Mesenchymal stem cell (in vitro differentiated cells and primary cell): ENCODE measurements at regions not wholly inside any gene's neighbourhood (a gene's known extent, or its start where the extent isn't known, plus 50 kb on each side); places are given as distances from the start of the nearest gene placed in this dataset.

Experiments
- DNase-seq: peaks from one replicate; pipeline ENCODE4 v3.0.0-alpha.2; 2013
- H2AFZ ChIP-seq: one replicate; pipeline ENCODE4 v1.6.1; 2013; ENCODE audit warnings: low read depth, mild to moderate bottlenecking, control low read depth, inconsistent platforms, low read length, moderate library complexity
- H2AK5ac ChIP-seq: 2 replicates; pipeline ENCODE4 v1.6.1; 2013; ENCODE audit warnings: low read length, moderate library complexity, mild to moderate bottlenecking, inconsistent platforms; ENCODE audit not compliant: severe bottlenecking
- H2BK120ac ChIP-seq: one replicate; pipeline ENCODE4 v1.6.1; 2013; ENCODE audit warnings: low read depth, mild to moderate bottlenecking, inconsistent platforms, low read length, moderate library complexity
- H2BK12ac ChIP-seq, 2 experiments: one replicate each; pipeline ENCODE4 v1.6.1; 2013; ENCODE audit warnings: inconsistent platforms in 2 of 2, low read length in 2 of 2, mild to moderate bottlenecking in 2 of 2, moderate library complexity in 2 of 2, control low read depth in 1 of 2
- H2BK15ac ChIP-seq: one replicate; pipeline ENCODE4 v1.6.1; 2013; ENCODE audit warnings: mild to moderate bottlenecking, low read depth, inconsistent platforms; ENCODE audit not compliant: poor library complexity, severe bottlenecking
- H2BK5ac ChIP-seq: 2 replicates; pipeline ENCODE4 v1.6.1; 2013; ENCODE audit warnings: low read depth, mild to moderate bottlenecking, low read length, control low read depth, inconsistent platforms; ENCODE audit not compliant: poor library complexity, severe bottlenecking
- H3K14ac ChIP-seq, 2 experiments: one replicate each; pipeline ENCODE4 v1.6.1; 2013; ENCODE audit warnings: inconsistent platforms in 2 of 2, low read length in 2 of 2, control low read depth in 1 of 2, mild to moderate bottlenecking in 1 of 2, moderate library complexity in 1 of 2
- H3K18ac ChIP-seq, 2 experiments: one replicate each; pipeline ENCODE4 v1.6.1; 2013; ENCODE audit warnings: inconsistent platforms in 2 of 2, low read length in 2 of 2, control low read depth in 1 of 2, low read depth in 1 of 2, mild to moderate bottlenecking in 1 of 2
- H3K23ac ChIP-seq, 2 experiments: one replicate each; pipeline ENCODE4 v1.6.1; 2013; ENCODE audit warnings: inconsistent platforms in 2 of 2, low read length in 2 of 2, mild to moderate bottlenecking in 2 of 2, moderate library complexity in 2 of 2, control low read depth in 1 of 2
- H3K27ac ChIP-seq: 2 replicates; pipeline ENCODE4 v1.5.1; 2013; ENCODE audit warnings: mild to moderate bottlenecking, moderate library complexity, low read length, control low read depth, inconsistent platforms; ENCODE audit not compliant: poor library complexity, severe bottlenecking
- H3K27me3 ChIP-seq, 2 experiments: 2 replicates each; pipeline versions ENCODE4 v1.6.1 to v1.7.0; 2013; ENCODE audit warnings: low read length in 2 of 2, mild to moderate bottlenecking in 2 of 2, moderate library complexity in 2 of 2, control low read depth in 1 of 2, inconsistent platforms in 1 of 2; ENCODE audit not compliant: control insufficient read depth in 1 of 2, insufficient read depth in 1 of 2
- H3K36me3 ChIP-seq, 2 experiments: 2 replicates each; pipeline versions ENCODE4 v1.6.1 to v1.7.0; 2013; ENCODE audit warnings: low read length in 2 of 2, control low read depth in 1 of 2, inconsistent platforms in 1 of 2, low read depth in 1 of 2, mild to moderate bottlenecking in 1 of 2; ENCODE audit not compliant: insufficient read depth in 2 of 2, control insufficient read depth in 1 of 2
- H3K4ac ChIP-seq, 2 experiments: one replicate each; pipeline ENCODE4 v1.6.1; 2013; ENCODE audit warnings: inconsistent platforms in 2 of 2, low read length in 2 of 2, mild to moderate bottlenecking in 2 of 2, moderate library complexity in 2 of 2, control low read depth in 1 of 2, low read depth in 1 of 2
- H3K4me1 ChIP-seq: 2 replicates; pipeline ENCODE4 v1.6.1; 2013; ENCODE audit warnings: low read depth, low read length, control low read depth; ENCODE audit not compliant: control insufficient read depth, insufficient read depth
- H3K4me2 ChIP-seq: 2 replicates; pipeline ENCODE4 v1.6.1; 2013; ENCODE audit warnings: low read length, mild to moderate bottlenecking, inconsistent platforms; ENCODE audit not compliant: poor library complexity, severe bottlenecking
- H3K4me3 ChIP-seq, 2 experiments: 2 replicates each; pipeline versions ENCODE4 v1.5.1 to v1.7.0; 2013; ENCODE audit warnings: low read length in 2 of 2, mild to moderate bottlenecking in 2 of 2, control low read depth in 1 of 2, low read depth in 1 of 2; ENCODE audit not compliant: insufficient read depth in 1 of 2
- H3K79me1 ChIP-seq: replicated peaks from 2 replicates; pipeline ENCODE4 v1.6.1; 2013; ENCODE audit warnings: mild to moderate bottlenecking, control low read depth, low read length, inconsistent platforms; ENCODE audit not compliant: poor library complexity, severe bottlenecking
- H3K9ac ChIP-seq: 2 replicates; pipeline ENCODE4 v1.7.0; 2013; ENCODE audit warnings: mild to moderate bottlenecking, low read length, moderate library complexity
- H3K9me3 ChIP-seq: 2 replicates; pipeline ENCODE4 v1.7.0; 2013; ENCODE audit warnings: mild to moderate bottlenecking, low read length; ENCODE audit not compliant: control insufficient read depth
- H4K8ac ChIP-seq: one replicate; pipeline ENCODE4 v1.6.1; 2013; ENCODE audit warnings: inconsistent platforms, mild to moderate bottlenecking, low read length, moderate library complexity
- H4K91ac ChIP-seq: one replicate; pipeline ENCODE4 v1.6.1; 2013; ENCODE audit warnings: mild to moderate bottlenecking, low read length, inconsistent platforms
- WGBS: methylation state at CpG from one replicate; pipeline ENCODE4 v1.1.7; 2013; ENCODE audit warnings: mixed read lengths; 5-methylcytosine and 5-hydroxymethylcytosine counted together

GRCh38 chr2:239463541-239464165 is 62.8 kb upstream of the HDAC4 start:
- no peak for DNase-seq
- Histone ChIP-seq H3K36me3 (no peaks in the 10 kb centered on the region), H2BK5ac (no peak overlapping the region), H3K23ac (no peak overlapping the region), H4K91ac (no peak overlapping the region), H3K27me3 (peaks cover 0 to 36% of the 10 kb centered on the region in 2 experiments), H3K9me3 (peaks cover 4% of the 10 kb centered on the region), H2AFZ (no peak overlapping the region), H3K14ac (no peak overlapping the region), H3K27ac (no peak overlapping the region), H3K18ac (no peak overlapping the region), H2BK12ac (no peak overlapping the region), H3K9ac (no peak overlapping the region), H3K79me1 (no peaks in the 10 kb centered on the region), H3K4me1 (no peaks in the 10 kb centered on the region), H2BK15ac (no peak overlapping the region), H2AK5ac (no peak overlapping the region), H3K4me3 (no peak overlapping the region), H2BK120ac (no peak overlapping the region), H3K4ac (no peak overlapping the region), H4K8ac (no peak overlapping the region), H3K4me2 (no peak overlapping the region)
- 86% methylated on average over 14 of the region's 16 CpGs for WGBS

- DNase-seq, result no peak
- H3K27me3 ChIP-seq, result peaks cover 0 to 43% of the 10 kb centered on the region in 2 experiments
- no peaks in the 10 kb centered on the region for H3K4me1 ChIP-seq
- no peak overlapping the region for H2BK15ac ChIP-seq
- no peak overlapping the region for H3K9ac ChIP-seq
- no peak overlapping the region for H3K4me3 ChIP-seq
- H3K27ac ChIP-seq, result no peak overlapping the region
- H3K4me2 ChIP-seq, result no peak overlapping the region
- H2AK5ac ChIP-seq, result no peak overlapping the region
- no peak overlapping the region for H2BK5ac ChIP-seq
- H2BK12ac ChIP-seq, result no peak overlapping the region
- H4K91ac ChIP-seq, result peak overlapping the region; percentile 47
- H3K9me3 ChIP-seq, result peaks cover 4% of the 10 kb centered on the region
- H3K14ac ChIP-seq, result no peak overlapping the region
- no peak overlapping the region for H2AFZ ChIP-seq
- H2BK120ac ChIP-seq, result no peak overlapping the region
- H3K4ac ChIP-seq, result no peak overlapping the region
- no peak overlapping the region for H3K23ac ChIP-seq
- no peaks in the 10 kb centered on the region for H3K36me3 ChIP-seq
- H3K18ac ChIP-seq, result no peak overlapping the region
- WGBS, result 74% methylated on average over 19 of the region's 19 CpGs
- no peaks in the 10 kb centered on the region for H3K79me1 ChIP-seq
- no peak overlapping the region for H4K8ac ChIP-seq
Observed at GRCh38 chr2:239462671-239463506, 62.1 kb upstream of the HDAC4 start.

GRCh38 chr2:239462191-239462515 is 61.3 kb upstream of the HDAC4 start:
- H3K18ac ChIP-seq, result no peak overlapping the region
- H2BK15ac ChIP-seq, result no peak overlapping the region
- H3K27ac ChIP-seq, result no peak overlapping the region
- no peak overlapping the region for H3K4ac ChIP-seq
- H4K8ac ChIP-seq, result no peak overlapping the region
- no peak overlapping the region for H3K14ac ChIP-seq
- H2AK5ac ChIP-seq, result no peak overlapping the region
- H2BK120ac ChIP-seq, result no peak overlapping the region
- no peak overlapping the region for H2AFZ ChIP-seq
- no peak overlapping the region for H2BK5ac ChIP-seq
- H3K27me3 ChIP-seq, result peaks cover 0 to 50% of the 10 kb centered on the region in 2 experiments
- no peak overlapping the region for H3K4me3 ChIP-seq
- no peaks in the 10 kb centered on the region for H3K36me3 ChIP-seq
- no peak overlapping the region for H3K23ac ChIP-seq
- H3K4me2 ChIP-seq, result no peak overlapping the region
- H3K9ac ChIP-seq, result no peak overlapping the region
- no peak overlapping the region for H4K91ac ChIP-seq
- H3K4me1 ChIP-seq, result no peaks in the 10 kb centered on the region
- H2BK12ac ChIP-seq, result no peak overlapping the region
- peaks cover 4% of the 10 kb centered on the region for H3K9me3 ChIP-seq
- DNase-seq, result no peak
- WGBS, result 59% methylated on average over 3 of the region's 7 CpGs
- no peaks in the 10 kb centered on the region for H3K79me1 ChIP-seq

- Histone ChIP-seq H3K4ac (no peak overlapping the region), H3K9ac (no peak overlapping the region), H3K18ac (no peak overlapping the region), H3K27me3 (peaks cover 0 to 56% of the 10 kb centered on the region in 2 experiments), H3K14ac (no peak overlapping the region), H2BK12ac (no peak overlapping the region), H2AFZ (no peak overlapping the region), H3K4me1 (no peaks in the 10 kb centered on the region), H4K91ac (no peak overlapping the region), H2BK120ac (no peak overlapping the region), H3K4me2 (no peak overlapping the region), H3K23ac (no peak overlapping the region), H3K79me1 (no peaks in the 10 kb centered on the region), H3K27ac (no peak overlapping the region), H4K8ac (no peak overlapping the region), H3K9me3 (peaks cover 4% of the 10 kb centered on the region), H2AK5ac (no peak overlapping the region), H3K36me3 (no peaks in the 10 kb centered on the region), H2BK5ac (no peak overlapping the region), H2BK15ac (no peak overlapping the region), H3K4me3 (no peak overlapping the region)
- WGBS, result 80% methylated on average over 17 of the region's 19 CpGs
- no peak for DNase-seq
Observed at GRCh38 chr2:239461291-239462190, 60.7 kb upstream of the HDAC4 start.
